IPS-20b (cell line): ENCODE measurements at regions not wholly inside any gene's neighbourhood (a gene's known extent, or its start where the extent isn't known, plus 50 kb on each side); places are given as distances from the start of the nearest gene placed in this dataset.

Experiments used
- H3K27ac ChIP-seq: one replicate; pipeline ENCODE4 v1.5.1; 2013; ENCODE audit warnings: low read length
- H3K27me3 ChIP-seq: 2 replicates; pipeline ENCODE4 v1.6.1; 2013; ENCODE audit warnings: mild to moderate bottlenecking, low read length, inconsistent platforms; ENCODE audit not compliant: insufficient read depth
- H3K36me3 ChIP-seq: 2 replicates; pipeline ENCODE4 v1.6.1; 2013; ENCODE audit warnings: low read depth, mild to moderate bottlenecking, inconsistent platforms, low read length, moderate library complexity; ENCODE audit not compliant: insufficient read depth
- H3K4me1 ChIP-seq: 2 replicates; pipeline ENCODE4 v1.6.1; 2013; ENCODE audit warnings: mild to moderate bottlenecking, control low read depth, inconsistent platforms, low read length, moderate library complexity; ENCODE audit not compliant: insufficient read depth
- H3K4me3 ChIP-seq: 2 replicates; pipeline ENCODE4 v1.5.1; 2013; ENCODE audit warnings: mild to moderate bottlenecking, low read length, inconsistent platforms
- H3K9ac ChIP-seq: 2 replicates; pipeline ENCODE4 v1.6.1; 2013; ENCODE audit warnings: low read depth, mild to moderate bottlenecking, inconsistent platforms, low read length, moderate library complexity
- H3K9me3 ChIP-seq: 2 replicates; pipeline ENCODE4 v1.6.1; 2013; ENCODE audit warnings: mild to moderate bottlenecking, low read depth, low read length, inconsistent platforms; ENCODE audit not compliant: insufficient read depth

DNA sequence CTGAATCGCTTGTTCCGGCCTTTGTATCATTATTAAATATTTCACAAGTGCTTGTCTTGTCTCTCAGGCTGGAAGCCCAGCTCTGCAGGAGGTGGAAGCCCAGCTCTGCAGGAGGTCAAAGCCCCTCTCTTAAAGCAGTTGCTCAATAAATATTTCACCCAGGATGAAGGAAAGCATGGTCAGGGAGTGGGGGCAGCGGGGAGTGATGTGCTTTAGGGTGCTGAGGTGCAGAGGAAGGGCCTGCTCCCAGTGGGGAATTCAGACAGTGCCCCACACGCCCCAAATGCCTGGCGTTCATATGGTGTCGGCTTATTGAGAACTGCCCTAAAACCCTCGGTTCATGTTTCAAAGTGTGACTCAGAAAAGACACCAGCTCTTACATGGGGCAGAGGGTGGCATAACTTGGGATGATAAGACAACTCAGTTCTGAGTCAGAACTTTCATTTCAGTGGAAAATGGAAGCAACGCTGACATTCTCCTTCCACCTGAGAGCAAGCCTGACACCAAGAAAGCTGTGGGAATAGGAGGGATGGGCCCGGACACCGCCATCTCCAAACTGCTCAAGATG is 114.3 kb upstream of the DAP start:
- Histone ChIP-seq H3K27me3 (no peaks in the 10 kb centered on the region), H3K9me3 (no peaks in the 10 kb centered on the region), H3K4me1 (no peaks in the 10 kb centered on the region), H3K27ac (no peak overlapping the region), H3K9ac (no peak overlapping the region), H3K36me3 (no peaks in the 10 kb centered on the region), H3K4me3 (no peak overlapping the region)

GRCh38 chr5:10874541-10874940 is 113.5 kb upstream of the DAP start:
- no peaks in the 10 kb centered on the region for H3K9me3 ChIP-seq
- H3K4me1 ChIP-seq, result no peaks in the 10 kb centered on the region
- no peaks in the 10 kb centered on the region for H3K27me3 ChIP-seq
- no peaks in the 10 kb centered on the region for H3K36me3 ChIP-seq
- H3K9ac ChIP-seq, result no peak overlapping the region
- no peak overlapping the region for H3K27ac ChIP-seq
- H3K4me3 ChIP-seq, result no peak overlapping the region

DNA sequence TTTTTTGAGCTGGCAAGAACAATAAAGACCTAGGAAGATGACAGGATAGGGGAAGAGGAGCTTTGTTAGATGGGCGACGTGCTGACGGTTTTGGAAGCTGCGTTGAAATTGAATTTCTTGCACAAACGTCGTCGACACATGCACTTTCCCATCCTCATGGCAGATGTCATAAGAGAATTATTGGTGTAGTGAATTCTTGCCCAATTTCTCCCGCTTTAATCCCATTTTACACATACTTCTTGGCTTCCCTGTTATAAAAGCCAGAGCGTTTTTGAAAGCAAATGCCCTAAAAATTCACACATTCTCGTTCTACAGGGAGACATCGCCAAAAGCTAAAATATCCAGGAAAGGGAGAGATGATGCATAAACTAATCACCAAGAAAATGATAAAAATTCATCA is 109.8 kb upstream of the DAP start:
- no peak overlapping the region for H3K4me3 ChIP-seq

DNA sequence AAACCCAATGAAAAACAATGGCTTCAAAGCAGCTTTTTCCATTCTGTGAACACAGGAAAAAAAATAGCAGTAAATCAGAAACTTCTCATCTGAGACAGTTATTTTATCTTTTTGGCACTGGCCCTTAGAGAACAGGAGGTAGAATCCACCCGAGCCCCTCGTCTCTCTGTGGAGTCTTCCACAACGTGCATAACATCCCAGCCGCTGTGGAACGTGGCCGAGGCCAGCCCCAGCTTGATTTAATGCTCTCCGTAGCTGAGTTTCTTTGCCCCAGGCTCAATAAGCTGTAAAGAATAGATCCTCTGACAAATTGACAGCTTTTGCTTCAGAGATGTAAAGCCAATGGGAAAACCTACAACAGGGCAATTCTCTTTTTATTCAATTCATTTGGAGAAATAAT is 107.9 kb upstream of the DAP start:
- Histone ChIP-seq H3K4me3 (no peak overlapping the region), H3K4me1 (peaks cover 3% of the 10 kb centered on the region; the same call in 1 of the 2 replicates)

More for the DNA sequence above, 109.8 kb upstream of the DAP start:
- no peaks in the 10 kb centered on the region for H3K9me3 ChIP-seq
- no peak overlapping the region for H3K9ac ChIP-seq
- no peaks in the 10 kb centered on the region for H3K27me3 ChIP-seq
- H3K4me1 ChIP-seq, result peaks cover 3% of the 10 kb centered on the region; the same call in 1 of the 2 replicates
- no peak overlapping the region for H3K27ac ChIP-seq
- H3K36me3 ChIP-seq, result no peaks in the 10 kb centered on the region

DNA sequence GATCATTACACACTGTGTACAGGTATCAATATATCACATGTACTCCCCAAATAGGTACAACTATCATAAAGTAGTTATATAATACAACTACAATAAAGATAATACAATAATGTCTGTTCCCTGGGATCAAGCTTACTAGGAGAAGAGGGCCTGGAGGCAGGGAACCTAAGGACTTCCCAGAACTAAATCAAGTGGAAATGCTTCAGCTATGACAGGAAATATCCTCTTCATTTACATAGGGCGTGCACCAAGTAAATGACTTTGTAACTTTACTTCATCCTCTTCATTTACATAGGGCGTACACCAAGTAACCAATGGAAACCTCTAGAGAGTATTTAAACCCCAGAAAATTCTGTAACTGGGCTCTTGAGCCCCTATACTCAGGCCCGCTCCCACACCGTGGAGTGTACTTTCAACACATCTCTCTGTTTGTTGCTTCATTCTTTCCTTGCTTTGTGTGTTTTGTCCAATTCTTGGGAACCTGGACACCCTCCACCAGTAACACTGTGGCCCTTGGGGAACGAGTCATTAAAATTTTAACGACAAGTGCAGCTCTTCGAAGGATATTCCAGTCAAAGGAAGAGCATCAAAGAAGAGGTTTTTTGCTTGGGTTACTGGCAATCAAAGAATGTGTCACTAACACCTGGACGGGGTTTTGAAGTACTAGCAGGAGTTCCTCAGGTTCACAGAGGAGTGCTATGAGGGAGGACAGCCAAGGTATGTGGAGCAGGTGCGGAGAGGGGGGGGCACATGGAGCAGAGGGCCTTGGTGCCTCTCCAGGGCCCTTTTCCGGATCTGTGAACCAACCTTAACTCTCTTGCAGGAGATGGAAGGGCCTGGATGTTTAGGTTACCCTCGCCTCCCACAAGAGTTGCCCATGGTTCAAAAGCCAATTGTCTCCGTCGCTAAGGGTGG is 106.6 kb upstream of the DAP start:
- Histone ChIP-seq H3K27me3 (no peaks in the 10 kb centered on the region), H3K36me3 (no peaks in the 10 kb centered on the region), H3K9me3 (no peaks in the 10 kb centered on the region), H3K4me1 (peaks cover 3% of the 10 kb centered on the region; the same call in 1 of the 2 replicates), H3K4me3 (no peak overlapping the region), H3K27ac (no peak overlapping the region), H3K9ac (no peak overlapping the region)

More for the DNA sequence above, 107.9 kb upstream of the DAP start:
- H3K9me3 ChIP-seq, result no peaks in the 10 kb centered on the region
- no peaks in the 10 kb centered on the region for H3K27me3 ChIP-seq
- H3K9ac ChIP-seq, result no peak overlapping the region
- no peaks in the 10 kb centered on the region for H3K36me3 ChIP-seq
- no peak overlapping the region for H3K27ac ChIP-seq

- Histone ChIP-seq H3K27me3 (no peaks in the 10 kb centered on the region), H3K9ac (no peak overlapping the region), H3K27ac (no peak overlapping the region), H3K4me1 (peaks cover 3% of the 10 kb centered on the region; the same call in 1 of the 2 replicates), H3K4me3 (no peak overlapping the region), H3K36me3 (no peaks in the 10 kb centered on the region), H3K9me3 (no peaks in the 10 kb centered on the region)
Observed at GRCh38 chr5:10866913-10867312, 105.9 kb upstream of the DAP start.

GRCh38 chr5:10863763-10864383 is 102.8 kb upstream of the DAP start:
- Histone ChIP-seq H3K36me3 (no peaks in the 10 kb centered on the region), H3K4me3 (no peak overlapping the region), H3K9ac (no peak overlapping the region), H3K4me1 (peaks cover 3% of the 10 kb centered on the region; the same call in 1 of the 2 replicates), H3K27me3 (no peaks in the 10 kb centered on the region), H3K9me3 (no peaks in the 10 kb centered on the region), H3K27ac (no peak overlapping the region)

GRCh38 chr5:10862085-10862484 is 101.1 kb upstream of the DAP start:
- peaks cover 11% of the 10 kb centered on the region for H3K27me3 ChIP-seq
- no peak overlapping the region for H3K27ac ChIP-seq
- no peaks in the 10 kb centered on the region for H3K36me3 ChIP-seq
- no peak overlapping the region for H3K9ac ChIP-seq
- no peaks in the 10 kb centered on the region for H3K9me3 ChIP-seq
- H3K4me1 ChIP-seq, result peaks cover 13% of the 10 kb centered on the region
- no peak overlapping the region for H3K4me3 ChIP-seq

- H3K27me3 ChIP-seq, result peaks cover 15% of the 10 kb centered on the region
- H3K9me3 ChIP-seq, result no peaks in the 10 kb centered on the region
- H3K36me3 ChIP-seq, result no peaks in the 10 kb centered on the region
- H3K9ac ChIP-seq, result no peak overlapping the region
- peaks cover 15% of the 10 kb centered on the region for H3K4me1 ChIP-seq
- no peak overlapping the region for H3K27ac ChIP-seq
- no peak overlapping the region for H3K4me3 ChIP-seq
Observed at GRCh38 chr5:10861423-10861790, 100.4 kb upstream of the DAP start.

- Histone ChIP-seq H3K4me3 (no peak overlapping the region), H3K4me1 (peaks cover 18% of the 10 kb centered on the region), H3K9me3 (no peaks in the 10 kb centered on the region), H3K27me3 (peaks cover 21% of the 10 kb centered on the region), H3K36me3 (no peaks in the 10 kb centered on the region), H3K27ac (no peak overlapping the region), H3K9ac (no peak overlapping the region)
Observed at GRCh38 chr5:10860645-10861422, 99.8 kb upstream of the DAP start.

- Histone ChIP-seq H3K27ac (no peak overlapping the region), H3K4me3 (no peak overlapping the region), H3K27me3 (peaks cover 21% of the 10 kb centered on the region), H3K9me3 (no peaks in the 10 kb centered on the region), H3K9ac (no peak overlapping the region), H3K4me1 (peaks cover 18% of the 10 kb centered on the region), H3K36me3 (no peaks in the 10 kb centered on the region)
Observed at GRCh38 chr5:10860196-10860543, 99.1 kb upstream of the DAP start.
